Panc1 (cell line): ENCODE measurements at regions not wholly inside any gene's neighbourhood (a gene's known extent, or its start where the extent isn't known, plus 50 kb on each side); places are given as distances from the start of the nearest gene placed in this dataset.
A peak's percentile ranks its signal among the peaks of the same experiment; 100 is the strongest.
"Not testable (repeated sequence)": the region's sequence is repeated elsewhere in the genome, so short reads cannot be mapped to it uniquely, and the experiment has no call there.

Experiments
- ATAC-seq: fragments of 200-7000 bp; cut with Tn5 transposase; 2 replicates; pipeline ENCODE4 v1.9.1; 2020; ENCODE audit warnings: mild to moderate bottlenecking, moderate library complexity
- BruUV-seq: library from RNA; stranded (reverse); fragments of 400-500 nt; replicated peaks from 2 replicates; lab custom pipeline; 2021; lab: Mats Ljungman, UMichigan
- CTCF ChIA-PET: fragments of 300-600 bp; sonication (Branson Sonifier 250); formaldehyde crosslinking; loops from one replicate; lab custom pipeline; 2022; ENCODE audit warnings: antibody characterized with exemption; lab: Charles Lee
- POLR2A ChIA-PET: fragments of 300-600 bp; sonication (Branson Sonifier 250); formaldehyde crosslinking; loops from one replicate; lab custom pipeline; 2022; ENCODE audit warnings: antibody characterized with exemption; lab: Charles Lee
- DNase-seq: peaks from one replicate; pipeline ENCODE4 v3.0.0-alpha.2; 2010; ENCODE audit warnings: low read depth, low spot score
- H3K27ac ChIP-seq: 2 replicates; pipeline ENCODE4 v1.5.1; 2011; ENCODE audit warnings: mild to moderate bottlenecking, low read length, inconsistent platforms
- H3K27me3 ChIP-seq: fragments of 200-500 bp; sonication (Bioruptor generic); 2 replicates; pipeline ENCODE4 v1.6.0; 2014; ENCODE audit warnings: low read length, inconsistent platforms; ENCODE audit not compliant: control insufficient read depth, insufficient read depth
- H3K36me3 ChIP-seq: fragments of 200-500 bp; sonication (Bioruptor generic); 2 replicates; pipeline ENCODE4 v1.5.1; 2014; ENCODE audit warnings: inconsistent platforms, mild to moderate bottlenecking, low read length, moderate library complexity; ENCODE audit not compliant: control insufficient read depth, insufficient read depth
- H3K4me1 ChIP-seq: 2 replicates; pipeline ENCODE4 v1.5.1; 2011; ENCODE audit warnings: inconsistent platforms, mild to moderate bottlenecking, low read length, moderate library complexity; ENCODE audit not compliant: control insufficient read depth, insufficient read depth
- H3K4me3 ChIP-seq, 2 experiments: 2 replicates each; pipeline ENCODE4 v1.5.1; 2011 to 2012; ENCODE audit warnings: low read depth in 2 of 2, low read length in 2 of 2, mild to moderate bottlenecking in 2 of 2, inconsistent platforms in 1 of 2, moderate library complexity in 1 of 2
- H3K9me3 ChIP-seq: fragments of 200-500 bp; sonication (Bioruptor generic); 2 replicates; pipeline ENCODE4 v1.5.1; 2014; ENCODE audit warnings: low read depth, mild to moderate bottlenecking, inconsistent platforms, low read length, moderate library complexity; ENCODE audit not compliant: control insufficient read depth, insufficient read depth
- TCF7L2 ChIP-seq: IDR thresholded peaks from 2 replicates; pipeline ENCODE4 v1.6.1; 2011; ENCODE audit warnings: mild to moderate bottlenecking, low read depth, low read length, inconsistent platforms
- in situ Hi-C: cut with HindIII; loops from 2 replicates; pipeline ENCODE4 v1.10.0; 2016; ENCODE audit warnings: low sequenced_read_pairs, low pct_unique_long_range_greater_than_20kb
- intact Hi-C: fragments of 100-400 bp; cut with micrococcal nuclease; formaldehyde crosslinking; loops from one replicate; pipeline ENCODE4 v1.10.0; 2022; ENCODE audit not compliant: unreplicated experiment

GRCh38 chr2:87449462-87449980 lies 298.4 kb upstream of the PLGLB2 start:
- CTCF ChIA-PET, H3K27me3 ChIP-seq, H3K27ac ChIP-seq, H3K4me3 ChIP-seq, H3K9me3 ChIP-seq, DNase-seq, POLR2A ChIA-PET, H3K4me1 ChIP-seq, intact Hi-C loops, in situ Hi-C loops, BruUV-seq, ATAC-seq, H3K36me3 ChIP-seq: not testable (repeated sequence)

DNA sequence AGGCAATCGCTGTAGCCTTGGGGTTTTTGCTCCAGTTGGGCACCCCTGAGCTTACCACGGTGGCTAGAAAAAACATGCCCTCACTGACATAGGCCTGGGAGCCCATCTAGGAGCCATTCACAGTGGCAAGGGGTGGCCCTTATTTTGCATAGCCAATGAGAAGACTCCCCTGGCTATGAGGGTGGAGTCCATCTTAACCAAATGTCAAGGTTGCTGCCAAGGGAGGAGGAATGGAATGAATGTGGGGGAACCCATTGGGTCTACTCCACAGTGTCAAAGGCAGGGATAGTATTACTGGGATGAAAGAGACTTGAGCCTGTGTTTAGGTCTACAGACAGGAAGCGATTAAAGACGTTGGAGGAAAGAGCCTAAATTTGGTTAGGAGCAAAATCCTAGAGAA lies 295.7 kb upstream of the PLGLB2 start:
- H3K4me3 ChIP-seq, H3K27me3 ChIP-seq, DNase-seq, H3K4me1 ChIP-seq, H3K9me3 ChIP-seq, BruUV-seq, intact Hi-C loops, H3K36me3 ChIP-seq, in situ Hi-C loops, ATAC-seq, POLR2A ChIA-PET, CTCF ChIA-PET: not testable (repeated sequence)
- H3K27ac ChIP-seq, result peak overlapping the region; percentile 48; the same call in 1 of the 2 replicates

DNA sequence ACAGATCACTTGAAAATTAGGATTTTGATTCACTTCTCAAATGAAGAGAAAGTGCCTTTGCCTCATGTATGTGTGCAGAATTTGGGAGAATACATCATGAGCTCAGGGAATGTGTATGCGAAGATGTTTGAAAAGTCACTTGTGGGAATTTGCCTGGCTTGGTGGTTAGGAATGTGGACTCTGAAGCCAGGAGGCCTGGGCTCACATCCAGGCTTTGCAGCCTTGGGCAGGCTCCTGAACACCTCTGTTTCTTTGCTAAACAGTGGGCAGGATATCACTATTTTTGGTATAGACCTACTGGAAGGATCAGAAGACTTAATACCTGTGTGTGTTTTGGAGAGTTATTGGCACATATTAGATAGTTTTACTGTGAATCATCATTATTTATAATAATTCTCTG lies 295.0 kb upstream of the PLGLB2 start:
- H3K4me3 ChIP-seq, intact Hi-C loops, H3K4me1 ChIP-seq, DNase-seq, CTCF ChIA-PET, in situ Hi-C loops, H3K27me3 ChIP-seq, H3K9me3 ChIP-seq, H3K36me3 ChIP-seq, BruUV-seq: not testable (repeated sequence)
- ATAC-seq, result peak; percentile 12; the same call in 1 of the 2 replicates
- H3K27ac ChIP-seq, result 0 out of 2 replicates have a peak overlapping the region, but pooled peaks have one; percentile 48
- POLR2A ChIA-PET, result interaction anchor here (0.5 kb wide), 1 partner anchor 149 kb away, joined by 4 read pairs; no protein-coding TSS in a partner anchor

DNA sequence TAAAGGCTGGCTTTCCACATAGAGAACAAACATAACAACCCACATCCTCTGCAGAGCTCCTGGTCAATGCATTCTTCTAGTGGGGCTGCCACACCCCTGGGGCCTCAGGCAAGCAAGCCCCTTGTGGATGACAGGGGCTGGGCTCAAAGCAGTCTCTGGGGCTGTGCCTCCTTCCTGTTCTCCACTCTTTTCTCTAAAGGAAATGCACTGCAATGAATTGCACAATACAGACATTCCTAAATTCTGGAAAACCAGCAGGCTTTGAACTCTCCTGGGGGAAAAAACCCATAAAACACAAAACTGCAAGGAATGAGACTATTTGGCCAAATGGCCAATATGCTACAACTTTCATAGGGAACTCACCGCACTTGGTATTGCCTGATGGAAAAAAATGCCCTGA lies 293.9 kb upstream of the PLGLB2 start:
- H3K4me3 ChIP-seq, POLR2A ChIA-PET, in situ Hi-C loops, ATAC-seq, CTCF ChIA-PET, H3K4me1 ChIP-seq, H3K36me3 ChIP-seq, DNase-seq, BruUV-seq, H3K9me3 ChIP-seq, intact Hi-C loops, H3K27me3 ChIP-seq: not testable (repeated sequence)
- peak overlapping the region; percentile 76 for H3K27ac ChIP-seq
- TF ChIP-seq TCF7L2, result 0 out of 2 replicates have a peak, but pooled peaks have one; percentile 21

DNA sequence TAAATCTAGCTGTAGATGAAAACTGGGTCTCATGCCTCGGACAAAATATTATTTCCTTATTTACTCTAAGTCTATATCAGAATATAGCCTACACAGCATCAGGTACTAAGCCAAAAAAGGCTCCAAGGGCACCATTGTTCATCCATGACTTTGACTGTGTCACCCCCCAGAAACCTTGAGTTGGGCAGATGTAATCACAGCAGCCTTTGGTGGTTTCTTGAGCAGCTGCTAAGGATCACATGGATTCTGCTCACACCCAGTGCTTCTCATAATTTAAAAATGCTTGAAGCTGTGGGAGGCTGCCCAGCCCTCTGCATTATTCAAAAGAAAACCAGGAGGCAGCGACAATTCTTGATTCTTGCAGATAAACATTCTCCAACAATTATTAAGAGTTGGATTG lies 293.5 kb upstream of the PLGLB2 start:
- POLR2A ChIA-PET, H3K36me3 ChIP-seq, H3K27me3 ChIP-seq, BruUV-seq, intact Hi-C loops, DNase-seq, H3K4me1 ChIP-seq, in situ Hi-C loops, H3K9me3 ChIP-seq, CTCF ChIA-PET, H3K4me3 ChIP-seq, ATAC-seq: not testable (repeated sequence)
- peak overlapping the region; percentile 76 for H3K27ac ChIP-seq

DNA sequence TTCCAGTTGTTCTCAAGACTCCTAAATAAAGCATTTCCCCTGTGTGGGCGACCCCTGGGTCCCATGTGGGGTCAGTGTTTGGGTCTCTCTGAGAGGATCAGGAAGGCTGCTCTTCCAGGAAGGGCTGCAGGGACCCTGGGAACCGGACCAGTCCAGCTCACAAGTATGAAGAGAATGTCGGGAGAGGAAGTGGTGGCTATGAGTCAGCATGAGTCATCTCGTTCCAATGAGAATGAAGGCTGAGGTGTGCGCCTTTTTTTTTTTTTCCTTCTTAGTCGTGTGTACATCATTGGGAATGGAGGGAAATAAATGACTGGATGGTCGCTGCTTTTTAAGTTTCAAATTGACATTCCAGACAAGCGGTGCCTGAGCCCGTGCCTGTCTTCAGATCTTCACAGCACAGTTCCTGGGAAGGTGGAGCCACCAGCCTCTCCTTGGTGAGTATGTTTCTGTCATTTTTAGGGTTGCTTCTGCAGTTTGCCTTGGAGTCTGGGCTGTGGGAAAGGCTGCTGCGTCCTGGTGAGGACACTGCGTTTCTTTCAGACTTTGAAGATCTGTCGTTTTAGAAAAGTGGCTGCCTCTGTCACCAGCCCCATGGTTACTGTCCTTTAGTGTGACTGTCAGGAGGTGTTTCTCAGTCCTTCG lies 292.6 kb upstream of the PLGLB2 start:
- H3K4me1 ChIP-seq, POLR2A ChIA-PET, H3K27me3 ChIP-seq, BruUV-seq, DNase-seq, in situ Hi-C loops, H3K36me3 ChIP-seq, CTCF ChIA-PET, H3K9me3 ChIP-seq, intact Hi-C loops: not testable (repeated sequence)
- ATAC-seq, result peak; percentile 87
- Histone ChIP-seq H3K4me3 (peak overlapping the region; percentile 47 to 60), H3K27ac (peak overlapping the region; percentile 79)

- Histone ChIP-seq H3K27ac (peak overlapping the region; percentile 79), H3K4me3 (peak overlapping the region; percentile 47 to 60)
- intact Hi-C loops, DNase-seq, H3K36me3 ChIP-seq, H3K27me3 ChIP-seq, CTCF ChIA-PET, H3K4me1 ChIP-seq, in situ Hi-C loops, POLR2A ChIA-PET, H3K9me3 ChIP-seq: not testable (repeated sequence)
- peak; percentile 20 for ATAC-seq
- TSS peak; percentile 98 for BruUV-seq
Observed at GRCh38 chr2:87455854-87456249, 292.0 kb upstream of the PLGLB2 start.
